Body of pancreas (tissue), 4 donors: ENCODE measurements at regions not wholly inside any gene's neighbourhood (a gene's known extent, or its start where the extent isn't known, plus 50 kb on each side); places are given as distances from the start of the nearest gene placed in this dataset.

Experiments
- POLR2A ChIP-seq, 3 donors: fragments of 450-650 bp; IDR thresholded peaks; one replicate each; pipeline ENCODE4 v1.6.1; 2016; ENCODE audit warnings: antibody characterized with exemption in 3 of 3, mild to moderate bottlenecking in 2 of 3
- TF ChIP-seq, protein P1 (sequence below), 7 experiments: fragments of 450-650 bp in 4 of 7; fragments of 200-600 bp in 3 of 7; sonication (generic) in 3 of 7; IDR thresholded peaks; one replicate each; pipeline ENCODE4 v1.5.1; 2016 to 2019; ENCODE audit warnings: antibody characterized with exemption in 7 of 7

DNA sequence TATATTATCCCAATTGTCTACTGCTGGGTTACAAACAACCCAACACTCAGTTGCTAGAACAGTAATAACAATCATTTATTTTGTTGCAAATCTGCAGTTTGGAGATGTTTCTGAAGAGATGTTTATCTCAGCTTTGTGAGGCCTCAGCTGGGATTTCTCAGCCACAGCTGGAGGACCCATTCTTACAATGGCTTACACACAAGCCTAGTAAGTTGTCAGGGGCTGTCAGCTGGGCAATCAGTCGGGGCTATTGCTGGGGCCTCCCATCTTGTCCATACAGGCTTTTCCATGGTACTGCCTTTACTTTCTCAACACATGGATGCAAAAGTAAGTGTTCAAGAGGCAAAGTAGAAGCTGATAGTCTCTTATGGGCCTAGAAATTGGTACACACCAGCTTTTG is 491.7 kb upstream of the NXPH2 start:
- TF ChIP-seq, protein P1, sequence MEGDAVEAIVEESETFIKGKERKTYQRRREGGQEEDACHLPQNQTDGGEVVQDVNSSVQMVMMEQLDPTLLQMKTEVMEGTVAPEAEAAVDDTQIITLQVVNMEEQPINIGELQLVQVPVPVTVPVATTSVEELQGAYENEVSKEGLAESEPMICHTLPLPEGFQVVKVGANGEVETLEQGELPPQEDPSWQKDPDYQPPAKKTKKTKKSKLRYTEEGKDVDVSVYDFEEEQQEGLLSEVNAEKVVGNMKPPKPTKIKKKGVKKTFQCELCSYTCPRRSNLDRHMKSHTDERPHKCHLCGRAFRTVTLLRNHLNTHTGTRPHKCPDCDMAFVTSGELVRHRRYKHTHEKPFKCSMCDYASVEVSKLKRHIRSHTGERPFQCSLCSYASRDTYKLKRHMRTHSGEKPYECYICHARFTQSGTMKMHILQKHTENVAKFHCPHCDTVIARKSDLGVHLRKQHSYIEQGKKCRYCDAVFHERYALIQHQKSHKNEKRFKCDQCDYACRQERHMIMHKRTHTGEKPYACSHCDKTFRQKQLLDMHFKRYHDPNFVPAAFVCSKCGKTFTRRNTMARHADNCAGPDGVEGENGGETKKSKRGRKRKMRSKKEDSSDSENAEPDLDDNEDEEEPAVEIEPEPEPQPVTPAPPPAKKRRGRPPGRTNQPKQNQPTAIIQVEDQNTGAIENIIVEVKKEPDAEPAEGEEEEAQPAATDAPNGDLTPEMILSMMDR (IDR thresholded peaks at IDR 0.05): no peak
- TF ChIP-seq POLR2A (IDR thresholded peaks at IDR 0.05): no peak
